Glutamatergic neuron (in vitro differentiated cells): ENCODE measurements at regions not wholly inside any gene's neighbourhood (a gene's known extent, or its start where the extent isn't known, plus 50 kb on each side); places are given as distances from the start of the nearest gene placed in this dataset.
"Not testable (repeated sequence)": the region's sequence is repeated elsewhere in the genome, so short reads cannot be mapped to it uniquely, and the experiment has no call there.

Experiments used
- DNase-seq: peaks from one replicate; pipeline ENCODE4 v3.0.0; 2022
- H3K27ac Mint-ChIP-seq: one replicate; pipeline ENCODE4 v1.8.0; 2020; ENCODE audit warnings: mild to moderate bottlenecking, mixed read lengths, inconsistent platforms; ENCODE audit not compliant: unreplicated experiment
- H3K27me3 Mint-ChIP-seq: one replicate; pipeline ENCODE4 v1.8.0; 2020; ENCODE audit warnings: mild to moderate bottlenecking, moderate library complexity, mixed read lengths, inconsistent platforms; ENCODE audit not compliant: unreplicated experiment
- H3K36me3 Mint-ChIP-seq: one replicate; pipeline ENCODE4 v1.8.0; 2020; ENCODE audit warnings: mild to moderate bottlenecking, mixed read lengths, inconsistent platforms; ENCODE audit not compliant: unreplicated experiment
- H3K4me1 Mint-ChIP-seq: one replicate; pipeline ENCODE4 v1.8.0; 2020; ENCODE audit warnings: mild to moderate bottlenecking, low read depth, mixed read lengths, inconsistent platforms; ENCODE audit not compliant: unreplicated experiment
- H3K4me3 Mint-ChIP-seq: one replicate; pipeline ENCODE4 v1.8.0; 2020; ENCODE audit warnings: mild to moderate bottlenecking, mixed read lengths, inconsistent platforms; ENCODE audit not compliant: unreplicated experiment
- H3K9me3 Mint-ChIP-seq: one replicate; pipeline ENCODE4 v1.8.0; 2020; ENCODE audit warnings: mild to moderate bottlenecking, moderate library complexity, mixed read lengths, inconsistent platforms; ENCODE audit not compliant: unreplicated experiment
- CTCF ChIP-seq: fragments of 200-600 bp; sonication (generic); IDR thresholded peaks from one replicate; pipeline ENCODE4 v1.5.0; 2021; ENCODE audit not compliant: partially characterized antibody, unreplicated experiment

DNA sequence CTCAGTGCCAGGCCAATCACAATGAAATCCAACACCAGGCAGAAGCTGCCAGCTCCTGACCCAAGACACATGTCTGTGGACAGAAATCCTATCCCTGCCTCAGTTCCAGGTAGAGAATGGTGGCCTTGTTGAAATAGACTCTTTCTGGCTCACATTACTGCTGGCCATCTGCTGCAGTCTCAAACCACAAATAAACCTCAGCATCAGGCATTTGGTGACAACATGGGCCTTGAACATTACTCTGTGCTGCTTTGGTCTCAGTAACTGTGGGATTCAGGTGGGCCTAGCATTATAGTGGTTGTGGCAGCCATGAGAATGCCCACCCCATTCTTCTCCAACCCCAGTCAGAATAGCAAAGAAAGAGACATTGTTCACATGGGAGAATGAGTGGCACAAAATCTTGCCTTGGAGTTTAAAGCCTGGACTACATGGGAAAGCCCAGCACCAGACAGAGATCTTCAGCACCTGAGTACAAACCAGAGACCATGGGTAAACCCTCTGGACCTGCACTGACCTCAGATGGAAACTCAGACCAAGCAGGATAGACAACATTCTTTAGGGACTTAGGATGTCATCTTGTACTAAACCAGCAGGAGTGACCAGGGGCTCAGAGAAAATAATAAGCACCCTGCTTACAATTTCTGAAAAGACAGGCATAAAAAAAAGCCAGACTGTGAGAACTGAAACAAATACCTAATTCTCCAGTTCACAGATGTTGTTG, 50.4 kb upstream of the TRAM1L1 start:
- H3K4me1 Mint-ChIP-seq: peaks cover 15% of the 10 kb centered on the region
- peaks cover 13% of the 10 kb centered on the region for H3K9me3 Mint-ChIP-seq
- H3K27ac Mint-ChIP-seq: peak overlapping the region; percentile 12
- no peak for TF ChIP-seq CTCF
- H3K4me3 Mint-ChIP-seq: no peak overlapping the region
- peaks cover 28% of the 10 kb centered on the region for H3K36me3 Mint-ChIP-seq
- DNase-seq: no peak
- no peaks in the 10 kb centered on the region for H3K27me3 Mint-ChIP-seq

DNA sequence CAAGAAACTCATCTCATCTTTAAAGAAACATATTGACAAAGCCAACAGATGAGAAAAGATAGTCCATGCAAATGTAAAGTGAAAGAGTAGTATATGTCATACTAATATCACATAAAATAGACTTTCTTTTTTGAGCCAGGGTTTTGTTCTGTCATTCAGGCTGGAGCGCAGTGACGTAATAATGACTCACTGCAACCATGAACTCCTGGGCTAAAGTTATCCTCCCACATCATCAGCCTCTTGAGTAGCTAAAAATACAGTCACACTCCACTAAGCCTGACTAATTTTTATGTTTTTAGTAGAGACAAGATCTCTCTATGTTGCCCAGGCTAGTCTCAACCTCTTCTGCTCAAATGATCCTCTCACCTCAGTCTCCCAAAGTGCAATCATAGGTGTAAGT, 51.8 kb upstream of the TRAM1L1 start:
- no peak for DNase-seq
- TF ChIP-seq CTCF: no peak
- no peak overlapping the region for H3K4me3 Mint-ChIP-seq
- peaks cover 28% of the 10 kb centered on the region for H3K36me3 Mint-ChIP-seq
- no peaks in the 10 kb centered on the region for H3K27me3 Mint-ChIP-seq
- H3K9me3 Mint-ChIP-seq: peaks cover 13% of the 10 kb centered on the region
- peaks cover 15% of the 10 kb centered on the region for H3K4me1 Mint-ChIP-seq
- H3K27ac Mint-ChIP-seq: no peak overlapping the region

GRCh38 chr4:117138732-117139131, 53.4 kb upstream of the TRAM1L1 start:
- Mint-ChIP-seq H3K9me3 (peaks cover 13% of the 10 kb centered on the region), H3K4me1 (peaks cover 13% of the 10 kb centered on the region), H3K36me3 (peaks cover 28% of the 10 kb centered on the region)
- not testable (repeated sequence) for H3K27ac Mint-ChIP-seq, H3K27me3 Mint-ChIP-seq, H3K4me3 Mint-ChIP-seq, DNase-seq

DNA sequence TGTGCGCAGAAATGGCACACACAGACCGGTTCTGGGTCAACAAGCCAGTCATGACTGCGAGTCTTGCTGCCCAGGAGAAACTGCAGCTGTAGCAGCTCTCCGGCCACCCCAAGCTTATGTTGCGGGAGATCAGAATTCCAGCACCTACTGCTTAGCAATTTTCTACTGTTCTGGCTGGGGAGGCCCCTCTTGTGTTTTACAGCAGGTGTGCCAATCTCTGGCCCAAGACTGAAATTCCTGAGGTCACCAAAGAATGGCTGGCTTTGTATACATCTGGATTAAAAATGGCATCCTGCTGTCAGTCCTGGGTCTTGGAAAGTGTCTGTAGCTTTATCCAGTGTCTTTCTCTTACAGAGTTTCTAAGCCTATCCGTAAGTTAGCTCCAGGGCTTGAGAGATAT, 68.9 kb upstream of the TRAM1L1 start:
- H3K27me3 Mint-ChIP-seq: no peaks in the 10 kb centered on the region
- H3K36me3 Mint-ChIP-seq: peaks cover 6% of the 10 kb centered on the region
- peaks cover 4% of the 10 kb centered on the region for H3K9me3 Mint-ChIP-seq
- H3K4me1 Mint-ChIP-seq: peaks cover 6% of the 10 kb centered on the region
- no peak overlapping the region for H3K27ac Mint-ChIP-seq
- no peak overlapping the region for H3K4me3 Mint-ChIP-seq
- no peak for TF ChIP-seq CTCF
- no peak for DNase-seq

- no peaks in the 10 kb centered on the region for H3K27me3 Mint-ChIP-seq
- peaks cover 6% of the 10 kb centered on the region for H3K4me1 Mint-ChIP-seq
- H3K4me3 Mint-ChIP-seq: no peak overlapping the region
- H3K36me3 Mint-ChIP-seq: no peaks in the 10 kb centered on the region
- DNase-seq: no peak
- H3K9me3 Mint-ChIP-seq: peaks cover under 1% of the 10 kb centered on the region
- H3K27ac Mint-ChIP-seq: no peak overlapping the region
- no peak for TF ChIP-seq CTCF
These were observed 71.4 kb upstream of the TRAM1L1 start for GRCh38 chr4:117156806-117157205.
